Subcutaneous abdominal adipose tissue (tissue), 5 donors: ENCODE measurements at regions not wholly inside any gene's neighbourhood (a gene's known extent, or its start where the extent isn't known, plus 50 kb on each side); places are given as distances from the start of the nearest gene placed in this dataset.

Experiments
- H3K27ac ChIP-seq: one replicate; pipeline ENCODE4 v1.7.0; 2013; ENCODE audit warnings: low read depth, mild to moderate bottlenecking, inconsistent platforms, low read length, moderate library complexity
- H3K27me3 ChIP-seq, 5 donors: one replicate each; pipeline ENCODE4 v1.7.0; 2013; ENCODE audit warnings: low read length in 5 of 5, inconsistent platforms in 1 of 5; ENCODE audit not compliant: control insufficient read depth in 5 of 5, insufficient read depth in 4 of 5
- H3K36me3 ChIP-seq, 5 donors: one replicate each; pipeline ENCODE4 v1.7.0; 2013; ENCODE audit warnings: low read length in 5 of 5; ENCODE audit not compliant: control insufficient read depth in 5 of 5, insufficient read depth in 5 of 5
- H3K4me1 ChIP-seq, 5 donors: one replicate each; pipeline ENCODE4 v1.7.0; 2013; ENCODE audit warnings: low read length in 5 of 5, mild to moderate bottlenecking in 3 of 5, moderate library complexity in 1 of 5; ENCODE audit not compliant: control insufficient read depth in 5 of 5, insufficient read depth in 5 of 5
- H3K4me3 ChIP-seq, 5 donors: one replicate each; pipeline ENCODE4 v1.7.0; 2013; ENCODE audit warnings: low read length in 5 of 5, low read depth in 1 of 5
- H3K9ac ChIP-seq, 5 donors: one replicate each; pipeline ENCODE4 v1.7.0; 2013; ENCODE audit warnings: low read length in 5 of 5, mild to moderate bottlenecking in 4 of 5, moderate library complexity in 3 of 5
- H3K9me3 ChIP-seq, 5 donors: one replicate each; pipeline ENCODE4 v1.7.0; 2013; ENCODE audit warnings: low read length in 5 of 5; ENCODE audit not compliant: control insufficient read depth in 5 of 5
- donor health status: healthy.
- donor health status: healthy.
- donor health status: healthy.
- donor health status: healthy.
- donor health status: healthy.

GRCh38 chr10:29041616-29042015 is 247.3 kb upstream of the LYZL1 start:
- H3K36me3 ChIP-seq: no peaks in the 10 kb centered on the region
- H3K27me3 ChIP-seq: no peaks in the 10 kb centered on the region
- no peak overlapping the region for H3K9ac ChIP-seq
- H3K9me3 ChIP-seq: no peaks in the 10 kb centered on the region
- H3K4me3 ChIP-seq: no peak overlapping the region
- H3K4me1 ChIP-seq: peaks cover 0 to 4% (median 2%) of the 10 kb centered on the region in 5 donors
- H3K27ac ChIP-seq: no peak overlapping the region

DNA sequence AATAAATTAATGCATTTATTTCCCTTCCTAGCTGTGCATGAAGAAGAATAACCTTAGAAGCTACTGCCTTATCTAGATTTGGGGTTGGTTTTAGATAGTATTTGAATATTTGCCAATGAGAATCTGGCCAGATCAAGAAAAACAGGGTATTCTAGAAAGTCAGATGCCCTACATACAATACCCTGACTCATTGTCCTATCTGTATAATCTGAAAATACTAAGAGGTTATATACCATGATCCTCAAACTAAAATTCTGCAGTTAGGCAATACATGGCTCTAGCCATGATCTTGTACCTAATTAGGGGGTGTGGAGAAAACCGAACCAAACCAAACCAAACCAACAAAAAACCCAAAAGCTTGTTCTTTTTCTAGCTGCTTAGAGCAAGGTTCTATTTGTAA is 240.4 kb upstream of the LYZL1 start:
- no peaks in the 10 kb centered on the region for H3K36me3 ChIP-seq
- no peak overlapping the region for H3K9ac ChIP-seq
- H3K9me3 ChIP-seq: no peaks in the 10 kb centered on the region
- no peak overlapping the region for H3K27ac ChIP-seq
- no peaks in the 10 kb centered on the region for H3K4me1 ChIP-seq
- no peaks in the 10 kb centered on the region for H3K27me3 ChIP-seq
- H3K4me3 ChIP-seq: no peak overlapping the region

DNA sequence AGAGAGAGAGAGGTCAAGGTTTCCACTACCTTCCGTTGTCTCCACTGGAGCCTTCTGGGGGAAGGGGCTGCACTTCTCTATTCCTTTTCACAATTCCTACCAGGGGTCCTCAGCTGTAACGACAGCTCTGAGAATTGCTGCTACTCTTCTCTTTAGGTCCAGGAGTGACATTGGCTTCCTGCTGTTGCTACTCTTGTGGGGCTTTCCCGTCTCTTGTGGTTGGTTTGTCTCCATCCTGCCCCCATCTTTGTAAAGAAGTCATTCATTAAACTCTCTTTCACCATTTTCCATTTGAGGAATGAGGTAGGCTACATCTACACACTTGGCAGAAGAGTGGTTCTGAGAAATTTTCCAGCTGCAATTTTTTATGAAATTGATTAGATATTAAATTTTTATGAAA is 238.8 kb upstream of the LYZL1 start:
- Histone ChIP-seq H3K9ac (no peak overlapping the region), H3K9me3 (no peaks in the 10 kb centered on the region), H3K4me3 (no peak overlapping the region), H3K27ac (no peak overlapping the region), H3K36me3 (no peaks in the 10 kb centered on the region), H3K27me3 (no peaks in the 10 kb centered on the region), H3K4me1 (no peaks in the 10 kb centered on the region)

GRCh38 chr10:29055101-29055500 is 233.8 kb upstream of the LYZL1 start:
- no peak overlapping the region for H3K9ac ChIP-seq

GRCh38 chr10:29056729-29057128 is 232.1 kb upstream of the LYZL1 start:
- Histone ChIP-seq H3K27ac (no peak overlapping the region), H3K4me3 (no peak overlapping the region), H3K9ac (no peak overlapping the region), H3K36me3 (no peaks in the 10 kb centered on the region), H3K4me1 (peaks cover 0 to 6% (median 3%) of the 10 kb centered on the region in 5 donors), H3K9me3 (no peaks in the 10 kb centered on the region), H3K27me3 (no peaks in the 10 kb centered on the region)

More at GRCh38 chr10:29055101-29055500, 233.8 kb upstream of the LYZL1 start:
- Histone ChIP-seq H3K27me3 (no peaks in the 10 kb centered on the region), H3K9me3 (no peaks in the 10 kb centered on the region), H3K4me3 (no peak overlapping the region), H3K27ac (no peak overlapping the region), H3K36me3 (no peaks in the 10 kb centered on the region), H3K4me1 (peaks cover 0 to 6% (median 3%) of the 10 kb centered on the region in 5 donors)

DNA sequence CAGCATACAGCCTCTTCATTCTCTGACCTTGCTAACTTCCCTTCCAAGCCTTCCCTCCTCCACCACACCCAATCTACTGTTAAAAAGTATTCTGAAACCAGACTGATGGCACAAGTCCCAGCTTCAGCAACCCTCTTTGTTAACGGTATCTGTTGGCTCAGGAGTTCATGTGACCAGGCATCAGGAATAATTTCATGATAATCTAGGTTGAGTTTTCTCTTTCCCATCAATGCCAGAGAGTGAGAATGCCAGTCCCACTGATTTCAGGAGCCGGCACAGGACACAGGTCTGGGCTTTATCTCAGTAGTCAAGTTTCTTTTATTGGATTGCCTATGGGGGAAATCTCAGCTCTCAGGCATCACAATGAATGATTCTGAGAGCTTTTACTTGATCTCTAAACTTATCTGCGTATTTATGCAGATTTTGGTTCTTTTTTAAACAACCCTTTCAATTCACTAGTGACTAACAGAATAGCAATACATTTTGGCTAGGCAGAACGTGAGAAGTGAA is 231.0 kb upstream of the LYZL1 start:
- H3K4me3 ChIP-seq: no peak overlapping the region
- H3K4me1 ChIP-seq: peaks cover 0 to 6% (median 3%) of the 10 kb centered on the region in 5 donors
- H3K27ac ChIP-seq: no peak overlapping the region
- no peaks in the 10 kb centered on the region for H3K27me3 ChIP-seq
- no peaks in the 10 kb centered on the region for H3K36me3 ChIP-seq
- no peaks in the 10 kb centered on the region for H3K9me3 ChIP-seq
- no peak overlapping the region for H3K9ac ChIP-seq

- no peaks in the 10 kb centered on the region for H3K27me3 ChIP-seq
- no peaks in the 10 kb centered on the region for H3K36me3 ChIP-seq
- H3K4me3 ChIP-seq: peak overlapping the region in 2 of 5 donors; percentile 19 to 37
- peaks cover 1 to 24% (median 8%) of the 10 kb centered on the region in 5 donors for H3K4me1 ChIP-seq
- peak overlapping the region in 2 of 5 donors; percentile 27 to 67 for H3K9ac ChIP-seq
- H3K27ac ChIP-seq: peak overlapping the region; percentile 91
- H3K9me3 ChIP-seq: no peaks in the 10 kb centered on the region
Measured at GRCh38 chr10:29063806-29064644, 224.8 kb upstream of the LYZL1 start.

- H3K27ac ChIP-seq: peak overlapping the region; percentile 91
- H3K4me1 ChIP-seq: peaks cover 1 to 24% (median 8%) of the 10 kb centered on the region in 5 donors
- H3K36me3 ChIP-seq: no peaks in the 10 kb centered on the region
- peak overlapping the region in 2 of 5 donors; percentile 27 to 67 for H3K9ac ChIP-seq
- H3K4me3 ChIP-seq: peak overlapping the region in 1 of 5 donors; percentile 37
- H3K27me3 ChIP-seq: no peaks in the 10 kb centered on the region
- no peaks in the 10 kb centered on the region for H3K9me3 ChIP-seq
Measured at GRCh38 chr10:29064680-29065079, 224.2 kb upstream of the LYZL1 start.

DNA sequence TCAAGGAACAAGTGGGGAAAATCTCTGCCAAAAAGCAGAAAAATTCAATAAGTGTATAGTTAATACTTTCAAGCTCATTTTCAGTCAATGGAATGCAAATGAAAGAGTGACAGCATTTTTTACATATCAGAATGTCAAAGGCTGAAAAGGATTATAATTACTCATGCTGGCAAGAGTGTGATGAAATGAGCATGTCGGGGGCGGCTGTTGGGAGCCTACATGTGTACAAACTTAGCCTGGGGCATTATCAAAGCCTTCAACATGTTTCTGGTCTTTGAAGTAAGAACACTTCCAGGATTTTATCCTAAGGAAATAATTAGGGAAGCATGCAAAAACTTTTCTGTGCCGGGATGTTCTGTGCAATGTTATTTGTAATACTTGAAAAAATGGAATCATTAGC is 221.7 kb upstream of the LYZL1 start:
- Histone ChIP-seq H3K27ac (peak overlapping the region; percentile 65), H3K27me3 (no peaks in the 10 kb centered on the region), H3K9ac (no peak overlapping the region), H3K9me3 (no peaks in the 10 kb centered on the region), H3K36me3 (no peaks in the 10 kb centered on the region), H3K4me3 (no peak overlapping the region), H3K4me1 (peaks cover 1 to 24% (median 8%) of the 10 kb centered on the region in 5 donors)

- no peaks in the 10 kb centered on the region for H3K27me3 ChIP-seq
- no peak overlapping the region for H3K27ac ChIP-seq
- no peaks in the 10 kb centered on the region for H3K9me3 ChIP-seq
Measured at GRCh38 chr10:29067628-29068027, 221.2 kb upstream of the LYZL1 start.

More at GRCh38 chr10:29067628-29068027, 221.2 kb upstream of the LYZL1 start:
- Histone ChIP-seq H3K4me1 (peaks cover 1 to 24% (median 8%) of the 10 kb centered on the region in 5 donors), H3K4me3 (no peak overlapping the region), H3K9ac (no peak overlapping the region), H3K36me3 (no peaks in the 10 kb centered on the region)
